NCI-H1092 (cell line): ENCODE measurements at regions not wholly inside any gene's neighbourhood (a gene's known extent, or its start where the extent isn't known, plus 50 kb on each side); places are given as distances from the start of the nearest gene placed in this dataset.
"Not testable (repeated sequence)": the region's sequence is repeated elsewhere in the genome, so short reads cannot be mapped to it uniquely, and the experiment has no call there.

ENCODE experiments used
- DNase-seq: peaks from one replicate; lab custom pipeline; 2025; lab: John Stamatoyannopoulos, UW

- no peak for DNase-seq
These were observed 487.3 kb upstream of the KIF2B start for GRCh38 chr17:53335443-53335842.

GRCh38 chr17:53330756-53331155 lies 492.0 kb upstream of the KIF2B start:
- DNase-seq = no peak

- DNase-seq = no peak
These were observed 501.1 kb upstream of the KIF2B start for GRCh38 chr17:53321651-53322050.

DNA sequence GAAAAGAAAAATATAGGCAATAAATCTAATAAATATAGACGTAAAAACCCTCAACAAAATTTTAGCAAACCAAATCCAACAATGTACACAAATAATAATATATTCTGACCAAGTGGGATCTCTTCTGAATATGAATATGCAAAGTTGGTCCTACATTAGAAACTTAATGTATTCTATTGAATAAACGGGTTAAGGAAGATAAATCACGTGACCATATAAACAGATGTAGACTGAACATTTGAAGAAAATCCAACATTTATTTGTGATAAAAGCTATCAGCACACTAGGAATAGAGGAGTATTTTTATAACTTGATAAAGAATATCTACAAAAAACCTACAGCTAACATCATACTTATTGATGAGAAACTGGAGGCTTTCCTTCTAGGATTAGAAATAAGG lies 502.8 kb upstream of the KIF2B start:
- no peak for DNase-seq

GRCh38 chr17:53316988-53317387 lies 505.7 kb upstream of the KIF2B start:
- no peak for DNase-seq

- DNase-seq = no peak
These were observed 506.7 kb upstream of the KIF2B start for GRCh38 chr17:53316073-53316472.

DNA sequence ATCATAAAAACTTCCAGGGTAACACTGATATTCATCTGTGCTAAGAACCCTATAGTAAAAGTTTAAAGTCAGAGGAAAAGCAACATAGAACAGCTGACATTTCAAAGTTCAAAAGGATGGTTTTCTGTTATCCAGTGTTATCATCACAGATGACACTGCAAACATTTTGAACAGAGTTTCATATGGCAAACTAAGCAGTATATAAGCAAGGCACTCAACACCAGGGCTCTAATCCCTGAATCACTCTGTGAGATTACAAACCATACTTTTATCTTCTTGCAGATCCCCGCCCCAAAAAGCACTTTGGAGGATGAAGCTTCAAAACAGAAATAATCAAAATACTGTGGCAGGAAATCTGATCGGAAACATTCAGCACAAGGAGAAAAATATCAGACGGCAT lies 508.2 kb upstream of the KIF2B start:
- DNase-seq = no peak

- DNase-seq = no peak
These were observed 509.0 kb upstream of the KIF2B start for GRCh38 chr17:53313746-53314145.

DNA sequence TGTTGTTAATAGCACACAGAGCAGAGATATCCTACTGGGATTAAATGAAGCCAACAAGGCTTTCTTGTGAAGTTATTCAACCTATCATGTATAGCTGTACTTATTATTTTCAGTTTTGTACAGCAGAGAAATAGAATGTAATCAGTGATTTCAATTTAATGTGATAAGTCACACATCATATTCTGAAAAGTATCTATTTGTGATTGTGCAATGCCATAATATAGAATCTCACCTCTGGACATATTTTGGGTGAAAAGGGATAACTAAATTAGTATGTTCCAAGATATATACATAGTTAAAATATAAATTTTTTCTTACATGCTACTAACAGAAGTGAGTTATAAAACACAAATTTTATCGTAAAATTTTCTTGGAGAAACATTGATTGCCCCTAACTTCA lies 544.3 kb upstream of the KIF2B start:
- no peak for DNase-seq

DNA sequence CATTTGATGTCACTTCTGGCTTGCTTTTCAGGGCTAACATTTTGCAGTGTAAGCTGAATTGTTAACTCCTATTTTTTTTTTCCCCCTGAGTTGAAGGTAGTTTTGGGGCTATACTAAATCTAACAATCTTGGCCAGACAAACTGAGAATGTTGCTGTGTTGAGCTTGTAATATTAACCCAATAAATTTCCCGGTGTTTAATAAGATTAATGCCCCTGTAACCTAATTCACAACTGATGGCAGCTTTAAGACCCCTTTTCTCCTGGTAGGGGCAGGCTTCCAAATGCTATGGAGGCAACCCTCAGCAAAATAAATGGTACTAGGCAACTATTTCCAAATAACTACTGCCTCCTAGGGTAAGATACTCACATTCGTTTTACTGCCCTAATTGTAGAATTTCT lies 549.6 kb upstream of the KIF2B start:
- DNase-seq = no peak

- DNase-seq = no peak
These were observed 551.8 kb upstream of the KIF2B start for GRCh38 chr17:53270936-53271335.

DNA sequence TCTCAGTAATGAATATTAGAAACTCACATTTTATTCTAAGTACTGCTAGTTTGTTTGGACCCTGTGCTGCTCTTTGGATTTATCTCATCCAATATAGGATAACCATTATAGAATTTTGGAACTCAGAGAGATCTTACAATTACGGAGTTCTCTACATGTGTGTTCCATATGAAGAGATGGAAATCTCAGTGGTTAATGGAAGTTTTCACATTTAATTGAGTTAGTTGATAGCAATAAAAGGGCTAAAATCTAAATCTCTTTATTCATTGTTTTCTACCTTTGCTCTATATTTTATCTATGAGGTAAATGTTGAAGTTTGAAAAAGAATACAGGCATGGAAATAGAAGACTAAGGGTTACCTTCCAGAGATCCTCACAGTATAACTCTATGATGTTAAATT lies 558.0 kb upstream of the KIF2B start:
- DNase-seq = no peak

GRCh38 chr17:53253956-53254597 lies 568.6 kb upstream of the KIF2B start:
- DNase-seq = no peak

- no peak for DNase-seq
These were observed 573.7 kb upstream of the KIF2B start for GRCh38 chr17:53249036-53249435.

- no peak for DNase-seq
These were observed 588.6 kb upstream of the KIF2B start for GRCh38 chr17:53234138-53234537.

DNA sequence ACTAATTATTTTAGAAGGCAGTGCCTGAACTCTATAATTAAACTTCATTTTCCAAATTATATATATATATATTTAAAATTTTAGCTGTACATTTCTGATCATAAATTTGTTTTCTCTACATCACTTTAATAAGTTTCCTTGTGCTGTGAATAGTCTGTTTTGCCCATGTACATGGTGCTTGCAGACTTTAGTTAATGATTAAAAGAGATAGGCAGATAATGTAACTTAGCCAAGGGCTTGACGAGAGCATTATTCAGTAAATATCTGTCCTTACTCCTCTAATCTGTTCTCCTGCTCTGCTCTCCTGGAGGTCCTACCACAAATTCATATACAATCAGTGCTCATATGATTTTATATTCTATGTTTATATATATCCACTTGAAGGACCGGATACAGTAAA lies 595.2 kb upstream of the KIF2B start:
- DNase-seq = no peak

- DNase-seq = no peak
These were observed 595.6 kb upstream of the KIF2B start for GRCh38 chr17:53227111-53227510.

DNA sequence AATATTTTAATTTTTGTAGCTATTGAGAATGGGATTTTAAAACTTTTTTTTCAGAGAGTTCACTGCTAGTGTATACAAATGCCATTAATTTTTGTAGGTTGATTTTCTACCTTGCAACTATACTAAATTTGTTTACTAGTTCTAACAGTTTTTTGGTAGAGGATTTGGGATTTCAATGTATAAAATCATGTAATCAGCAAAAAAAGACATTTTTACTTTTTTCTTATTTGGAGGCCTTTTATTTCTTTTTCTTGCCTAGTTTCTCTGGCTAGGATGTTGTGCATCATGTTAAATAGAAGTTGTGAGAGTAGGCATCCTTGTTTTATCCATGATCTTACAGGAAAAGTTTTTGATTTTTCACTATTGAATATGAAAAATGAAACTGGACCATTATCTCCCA lies 602.9 kb upstream of the KIF2B start:
- no peak for DNase-seq

GRCh38 chr17:53218723-53219122 lies 604.0 kb upstream of the KIF2B start:
- DNase-seq = no peak

GRCh38 chr17:53217311-53217710 lies 605.4 kb upstream of the KIF2B start:
- DNase-seq = no peak

DNA sequence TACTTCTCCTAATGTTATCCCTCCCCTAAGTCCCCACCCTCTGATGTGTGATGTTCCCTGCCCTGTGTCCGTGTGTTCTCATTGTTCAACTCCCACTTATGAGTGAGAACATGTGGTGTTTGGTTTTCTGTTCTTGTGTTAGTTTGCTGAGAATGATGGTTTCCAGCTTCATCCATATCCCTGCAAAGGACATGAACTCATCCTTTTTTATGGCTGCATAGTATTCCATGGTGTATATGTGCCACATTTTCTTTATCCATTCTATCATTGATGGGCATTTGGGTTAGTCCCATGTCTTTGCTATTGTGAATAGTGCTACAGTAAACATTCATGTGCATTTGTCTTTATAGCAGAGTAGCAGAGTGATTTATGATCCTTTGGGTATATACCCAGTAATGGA lies 613.8 kb upstream of the KIF2B start:
- DNase-seq = not testable (repeated sequence)

- DNase-seq = no peak
These were observed 629.7 kb upstream of the KIF2B start for GRCh38 chr17:53193044-53193443.

- DNase-seq = no peak
These were observed 630.8 kb upstream of the KIF2B start for GRCh38 chr17:53191878-53192277.

GRCh38 chr17:53186001-53186400 lies 636.7 kb upstream of the KIF2B start:
- no peak for DNase-seq

GRCh38 chr17:53176629-53177028 lies 646.1 kb upstream of the KIF2B start:
- no peak for DNase-seq
